MM.1S (cell line): ENCODE measurements at regions not wholly inside any gene's neighbourhood (a gene's known extent, or its start where the extent isn't known, plus 50 kb on each side); places are given as distances from the start of the nearest gene placed in this dataset.

Experiments
- CTCF ChIP-seq: fragments of 300-600 bp; sonication (generic); IDR thresholded peaks from 2 replicates; pipeline ENCODE4 v1.5.1; 2016; ENCODE audit warnings: antibody characterized with exemption, low read length, mixed read lengths
- EZH2phosphoT487 ChIP-seq: fragments of 300-600 bp; sonication (generic); IDR thresholded peaks from 2 replicates; pipeline ENCODE4 v1.6.1; 2018; ENCODE audit warnings: antibody characterized with exemption, low read length

GRCh38 chr3:189547448-189547847 lies 83.7 kb upstream of the TP63 start:
- TF ChIP-seq CTCF (no peak), EZH2phosphoT487 (no peak)
